Esophagus squamous epithelium (tissue), 4 donors: ENCODE measurements at regions not wholly inside any gene's neighbourhood (a gene's known extent, or its start where the extent isn't known, plus 50 kb on each side); places are given as distances from the start of the nearest gene placed in this dataset.

ENCODE experiments used
- CTCF ChIP-seq, 6 experiments: fragments of 450-650 bp in 4 of 6; fragments of 200-600 bp in 2 of 6; sonication (generic) in 2 of 6; IDR thresholded peaks; one replicate each; pipeline ENCODE4 v1.5.1; 2016 to 2019; ENCODE audit warnings: antibody characterized with exemption in 6 of 6, mild to moderate bottlenecking in 4 of 6, moderate library complexity in 4 of 6
- POLR2A ChIP-seq, 4 donors: fragments of 450-650 bp; IDR thresholded peaks; one replicate each; pipeline ENCODE4 v1.6.1; 2017; ENCODE audit warnings: antibody characterized with exemption in 4 of 4, mild to moderate bottlenecking in 4 of 4, moderate library complexity in 3 of 4

GRCh38 chrX:148389629-148390028 is 110.8 kb upstream of the AFF2 start:
- TF ChIP-seq CTCF (IDR thresholded peaks at IDR 0.05) (no peak), POLR2A (IDR thresholded peaks at IDR 0.05) (no peak)
